SH-SY5Y (cell line): ENCODE measurements at regions not wholly inside any gene's neighbourhood (a gene's known extent, or its start where the extent isn't known, plus 50 kb on each side); places are given as distances from the start of the nearest gene placed in this dataset.

ENCODE experiments used
- GATA2 ChIP-seq: IDR thresholded peaks from 2 replicates; pipeline ENCODE4 v1.6.1; 2011; ENCODE audit warnings: mild to moderate bottlenecking, low read depth, low read length
- GATA3 ChIP-seq: IDR thresholded peaks from 2 replicates; pipeline ENCODE4 v1.6.1; 2011; ENCODE audit warnings: low read depth, mild to moderate bottlenecking, low read length, moderate library complexity

- TF ChIP-seq GATA2 (no peak), GATA3 (no peak)
Measured at GRCh38 chr21:17433730-17434129, 79.1 kb upstream of the CXADR start.
